Activated naive CD4-positive, alpha-beta T cell treated with anti-CD3 and anti-CD28 coated beads, Interleukin-2, amount 50 U/mL, for 16 hours (primary cell): ENCODE measurements at regions not wholly inside any gene's neighbourhood (a gene's known extent, or its start where the extent isn't known, plus 50 kb on each side); places are given as distances from the start of the nearest gene placed in this dataset.

ENCODE experiments used
- DNase-seq: peaks from one replicate; pipeline ENCODE4 v3.0.0-alpha.2; 2020

GRCh38 chr11:95690100-95690499 is 99.5 kb downstream of the FAM76B start:
- no peak for DNase-seq

GRCh38 chr11:95688501-95689222 is 100.9 kb downstream of the FAM76B start:
- no peak for DNase-seq

GRCh38 chr11:95688015-95688414 is 101.6 kb downstream of the FAM76B start:
- no peak for DNase-seq

- no peak for DNase-seq
Measured at GRCh38 chr11:95686265-95686664, 103.3 kb downstream of the FAM76B start.

- DNase-seq: no peak
Measured at GRCh38 chr11:95684701-95685100, 104.9 kb downstream of the FAM76B start.

- DNase-seq: no peak
Measured at GRCh38 chr11:95684170-95684569, 105.4 kb downstream of the FAM76B start.

- peak; percentile 18 for DNase-seq
Measured at GRCh38 chr11:95682552-95682951, 107.0 kb downstream of the FAM76B start.

GRCh38 chr11:95680169-95680929 is 109.2 kb downstream of the FAM76B start:
- no peak for DNase-seq

GRCh38 chr11:95678988-95679387 is 110.6 kb downstream of the FAM76B start:
- DNase-seq: no peak

- no peak for DNase-seq
Measured at GRCh38 chr11:95676308-95676707, 113.3 kb downstream of the FAM76B start.

- no peak for DNase-seq
Measured at GRCh38 chr11:95675585-95675984, 114.0 kb downstream of the FAM76B start.

GRCh38 chr11:95674657-95675358 is 114.8 kb downstream of the FAM76B start:
- peak; percentile 50 for DNase-seq

GRCh38 chr11:95671768-95672167 is 117.8 kb downstream of the FAM76B start:
- DNase-seq: no peak

- DNase-seq: no peak
Measured at GRCh38 chr11:95668131-95668530, 121.5 kb downstream of the FAM76B start.

GRCh38 chr11:95661162-95661561 is 128.4 kb downstream of the FAM76B start:
- DNase-seq: no peak

- DNase-seq: no peak
Measured at GRCh38 chr11:95660038-95660437, 129.5 kb downstream of the FAM76B start.

- DNase-seq: no peak
Measured at GRCh38 chr11:95659088-95659487, 130.5 kb downstream of the FAM76B start.

GRCh38 chr11:95655536-95655935 is 134.0 kb downstream of the FAM76B start:
- no peak for DNase-seq

- DNase-seq: no peak
Measured at GRCh38 chr11:95653680-95654079, 135.9 kb downstream of the FAM76B start.

GRCh38 chr11:95653099-95653498 is 136.5 kb downstream of the FAM76B start:
- no peak for DNase-seq

GRCh38 chr11:95652002-95652472 is 137.5 kb downstream of the FAM76B start:
- DNase-seq: no peak

GRCh38 chr11:95650276-95650675 is 139.3 kb downstream of the FAM76B start:
- no peak for DNase-seq

- no peak for DNase-seq
Measured at GRCh38 chr11:95647871-95648270, 141.7 kb downstream of the FAM76B start.

GRCh38 chr11:95647355-95647754 is 142.2 kb downstream of the FAM76B start:
- no peak for DNase-seq
